WTC11 (cell line): ENCODE measurements at regions not wholly inside any gene's neighbourhood (a gene's known extent, or its start where the extent isn't known, plus 50 kb on each side); places are given as distances from the start of the nearest gene placed in this dataset.

ENCODE experiments used
- ATAC-seq: fragments of 200-7000 bp; cut with Tn5 transposase; 2 replicates; pipeline ENCODE4 v1.10.0; 2021; ENCODE audit warnings: mild to moderate bottlenecking, moderate library complexity
- CTCF ChIA-PET: fragments of 300-600 bp; sonication (Branson Sonifier 250); formaldehyde crosslinking; loops from one replicate; lab custom pipeline; 2021; ENCODE audit warnings: antibody characterized with exemption; lab: Charles Lee
- POLR2A ChIA-PET: fragments of 350-600 bp; sonication (Branson Sonifier 250); formaldehyde crosslinking; loops from one replicate; lab custom pipeline; 2021; ENCODE audit warnings: antibody characterized with exemption; lab: Charles Lee
- DNase-seq: peaks from one replicate; pipeline ENCODE4 v3.0.0; 2021; ENCODE audit warnings: low spot score
- H3K27ac Mint-ChIP-seq: 2 replicates; pipeline ENCODE4 v1.8.0; 2021; ENCODE audit warnings: mixed read lengths
- H3K27me3 Mint-ChIP-seq: 2 replicates; pipeline ENCODE4 v1.8.0; 2021; ENCODE audit warnings: low read depth, mild to moderate bottlenecking, moderate library complexity, mixed read lengths
- H3K36me3 Mint-ChIP-seq: 2 replicates; pipeline ENCODE4 v1.8.0; 2021; ENCODE audit warnings: mixed read lengths
- H3K4me1 Mint-ChIP-seq: 2 replicates; pipeline ENCODE4 v1.8.0; 2022; ENCODE audit warnings: mixed read lengths
- H3K4me3 Mint-ChIP-seq: 2 replicates; pipeline ENCODE4 v1.8.0; 2021; ENCODE audit warnings: mild to moderate bottlenecking, moderate library complexity, mixed read lengths
- H3K9me3 Mint-ChIP-seq: 2 replicates; pipeline ENCODE4 v1.8.0; 2021; ENCODE audit warnings: mixed read lengths
- AR ChIP-seq: fragments of 250-450 bp; sonication (Bioruptor Pico); IDR thresholded peaks from 2 replicates; pipeline ENCODE4 v1.9.0; 2021; ENCODE audit warnings: mild to moderate bottlenecking
- ATF6 ChIP-seq: sonication (generic); formaldehyde crosslinking; IDR thresholded peaks from 2 replicates; pipeline ENCODE4 v1.8.1; 2023; ENCODE audit warnings: mild to moderate bottlenecking, missing genetic modification reagents
- CREM ChIP-seq: sonication (generic); formaldehyde crosslinking; IDR thresholded peaks from 2 replicates; pipeline ENCODE4 v1.8.1; 2022; ENCODE audit warnings: mild to moderate bottlenecking, missing genetic modification reagents, moderate library complexity
- E2F5 ChIP-seq: sonication (generic); formaldehyde crosslinking; IDR thresholded peaks from 2 replicates; pipeline ENCODE4 v1.8.1; 2022; ENCODE audit warnings: mild to moderate bottlenecking, moderate library complexity, missing genetic modification reagents
- ELF4 ChIP-seq: sonication (generic); formaldehyde crosslinking; IDR thresholded peaks from 2 replicates; pipeline ENCODE4 v1.8.1; 2022; ENCODE audit warnings: low read depth, mild to moderate bottlenecking, moderate library complexity, missing genetic modification reagents
- FOXK1 ChIP-seq: sonication (generic); formaldehyde crosslinking; IDR thresholded peaks from 2 replicates; pipeline ENCODE4 v1.8.0; 2022; ENCODE audit warnings: mild to moderate bottlenecking, moderate library complexity, missing genetic modification reagents
- FOXP4 ChIP-seq: sonication (generic); formaldehyde crosslinking; IDR thresholded peaks from 2 replicates; pipeline ENCODE4 v1.8.0; 2022; ENCODE audit warnings: mild to moderate bottlenecking, missing genetic modification reagents
- GTF2I ChIP-seq: fragments of 250-450 bp; sonication (Bioruptor Pico); conservative IDR thresholded peaks from 2 replicates; pipeline ENCODE4 v1.4.0; 2021; ENCODE audit warnings: mild to moderate bottlenecking
- MLX ChIP-seq: sonication (generic); formaldehyde crosslinking; IDR thresholded peaks from 2 replicates; pipeline ENCODE4 v1.8.1; 2023; ENCODE audit warnings: mild to moderate bottlenecking, missing genetic modification reagents, moderate library complexity
- NR1H2 ChIP-seq: sonication (generic); formaldehyde crosslinking; IDR thresholded peaks from 2 replicates; pipeline ENCODE4 v1.9.0; 2021; ENCODE audit warnings: mild to moderate bottlenecking, moderate library complexity, missing genetic modification reagents
- SOX15 ChIP-seq: fragments of 250-450 bp; sonication (Bioruptor Pico); IDR thresholded peaks from 2 replicates; pipeline ENCODE4 v1.9.0; 2021; ENCODE audit warnings: mild to moderate bottlenecking
- SP1 ChIP-seq: sonication (generic); formaldehyde crosslinking; conservative IDR thresholded peaks from 2 replicates; pipeline ENCODE4 v1.8.1; 2022; ENCODE audit warnings: missing genetic modification reagents
- STAT6 ChIP-seq: sonication (generic); formaldehyde crosslinking; conservative IDR thresholded peaks from 2 replicates; pipeline ENCODE4 v1.8.1; 2023; ENCODE audit warnings: mild to moderate bottlenecking, low read depth, missing genetic modification reagents, moderate library complexity
- TEAD4 ChIP-seq: sonication (generic); formaldehyde crosslinking; IDR thresholded peaks from 2 replicates; pipeline ENCODE4 v1.8.0; 2022; ENCODE audit warnings: mild to moderate bottlenecking, missing genetic modification reagents
- USF1 ChIP-seq: sonication (generic); formaldehyde crosslinking; IDR thresholded peaks from 2 replicates; pipeline ENCODE4 v1.8.0; 2022; ENCODE audit warnings: mild to moderate bottlenecking, missing genetic modification reagents
- ZNF232 ChIP-seq: sonication (generic); formaldehyde crosslinking; IDR thresholded peaks from 2 replicates; pipeline ENCODE4 v1.8.0; 2022; ENCODE audit warnings: mild to moderate bottlenecking, missing genetic modification reagents
- ZNF416 ChIP-seq: fragments of 250-450 bp; sonication (Bioruptor Pico); IDR thresholded peaks from 2 replicates; pipeline ENCODE4 v1.9.0; 2021; ENCODE audit warnings: mild to moderate bottlenecking, inconsistent platforms

- TF ChIP-seq AR (no peak), STAT6 (CRISPR knock-in tag) (no peak), CREM (CRISPR knock-in tag) (no peak), SP1 (CRISPR knock-in tag) (no peak), MLX (CRISPR knock-in tag) (no peak), FOXK1 (CRISPR knock-in tag) (no peak), ZNF232 (CRISPR knock-in tag) (no peak), ZNF416 (no peak), USF1 (CRISPR knock-in tag) (no peak), TEAD4 (CRISPR knock-in tag) (no peak)
Measured at GRCh38 chr11:130546438-130546837, 98.0 kb downstream of the ADAMTS15 start (continued).

GRCh38 chr11:130546901-130547694 lies 98.7 kb downstream of the ADAMTS15 start:
- no peak overlapping the region for H3K4me3 Mint-ChIP-seq
- H3K27ac Mint-ChIP-seq: no peak overlapping the region
- TF ChIP-seq FOXP4 (CRISPR knock-in tag) (no peak), SOX15 (CRISPR knock-in tag) (no peak)
- no peaks in the 10 kb centered on the region; the same call in 1 of the 2 replicates for H3K36me3 Mint-ChIP-seq
- peaks cover 2% of the 10 kb centered on the region for H3K27me3 Mint-ChIP-seq
- ChIA-PET POLR2A (no interaction called here), CTCF (no interaction called here)
- ATAC-seq (no peak), DNase-seq (no peak)
- peaks cover 10% of the 10 kb centered on the region for H3K9me3 Mint-ChIP-seq
- no peaks in the 10 kb centered on the region for H3K4me1 Mint-ChIP-seq

GRCh38 chr11:130547761-130548490 lies 99.5 kb downstream of the ADAMTS15 start:
- ChIA-PET POLR2A (no interaction called here), CTCF (no interaction called here)
- ATAC-seq (no peak), DNase-seq (no peak)
- no peak overlapping the region for H3K4me3 Mint-ChIP-seq
- no peak overlapping the region for H3K27ac Mint-ChIP-seq
- peaks cover 2% of the 10 kb centered on the region; the same call in 1 of the 2 replicates for H3K27me3 Mint-ChIP-seq
- TF ChIP-seq GTF2I: no peak
- TF ChIP-seq USF1 (CRISPR knock-in tag): no peak
- no peak for TF ChIP-seq E2F5 (CRISPR knock-in tag)
- TF ChIP-seq ZNF232 (CRISPR knock-in tag): no peak
- no peak for TF ChIP-seq ATF6 (CRISPR knock-in tag)
- TF ChIP-seq ELF4: no peak
- no peak for TF ChIP-seq NR1H2 (CRISPR knock-in tag)
- H3K9me3 Mint-ChIP-seq: peaks cover 4% of the 10 kb centered on the region; the same call in 1 of the 2 replicates
- no peaks in the 10 kb centered on the region for H3K36me3 Mint-ChIP-seq
- no peaks in the 10 kb centered on the region for H3K4me1 Mint-ChIP-seq
